ENCODE measurements at regions not wholly inside any gene's neighbourhood (a gene's known extent, or its start where the extent isn't known, plus 50 kb on each side); places are given as distances from the start of the nearest gene placed in this dataset.
"Not testable (repeated sequence)": the region's sequence is repeated elsewhere in the genome, so short reads cannot be mapped to it uniquely, and the experiment has no call there.

DNA sequence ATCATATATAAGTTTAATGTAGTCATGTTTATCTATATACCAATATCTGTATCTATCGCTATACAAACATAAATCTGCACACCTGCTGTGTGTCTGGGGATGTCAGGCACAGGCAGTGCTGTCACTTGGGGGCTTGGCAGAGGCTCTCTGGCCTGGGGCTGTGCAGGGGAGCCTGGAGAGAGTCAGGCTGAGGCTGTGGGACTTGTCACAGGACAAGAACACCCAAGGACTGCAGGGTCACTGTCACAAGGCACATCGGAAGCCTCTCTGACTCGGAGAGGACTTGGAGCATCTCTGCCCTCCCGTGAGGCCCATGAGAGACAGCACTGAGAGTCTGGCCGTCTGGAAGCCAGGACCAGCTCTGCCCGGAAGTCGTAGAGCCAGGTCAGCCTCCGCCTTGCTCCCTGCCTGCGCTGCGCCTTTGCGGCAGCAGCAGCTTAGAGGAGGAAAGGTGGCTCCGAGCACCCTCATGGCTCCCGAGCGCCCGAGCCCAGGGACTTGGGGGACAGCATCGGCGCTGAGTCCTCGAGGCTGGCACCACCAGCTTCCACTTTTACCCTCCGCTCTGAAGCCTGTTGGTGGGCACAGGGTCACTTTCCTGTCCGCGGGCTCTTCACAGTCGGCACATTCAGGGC, 280.3 kb downstream of the NDUFA10 start:
- DNase-seq (ENCODE audit: low spot score): no peak

DNA sequence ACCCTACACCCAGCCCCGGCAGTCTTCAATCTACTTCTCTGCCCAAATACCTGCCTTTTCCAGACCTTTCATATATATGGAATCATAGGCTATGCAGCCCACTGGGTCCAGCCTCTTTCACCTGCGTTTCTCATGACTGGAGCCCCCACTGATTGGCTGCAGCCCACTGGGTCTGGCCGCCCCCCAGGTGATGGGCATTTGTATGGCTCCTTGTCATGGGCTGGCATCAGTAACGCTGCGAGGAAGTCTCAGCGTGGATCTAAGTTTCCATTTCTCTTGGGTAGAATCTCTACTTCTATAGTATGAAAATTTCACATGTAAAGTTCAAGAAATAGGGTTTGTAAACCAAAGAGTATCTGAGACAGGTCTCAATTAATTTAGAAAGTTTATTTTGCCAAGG, 281.9 kb downstream of the NDUFA10 start:
- DNase-seq (ENCODE audit: low spot score): no peak

DNA sequence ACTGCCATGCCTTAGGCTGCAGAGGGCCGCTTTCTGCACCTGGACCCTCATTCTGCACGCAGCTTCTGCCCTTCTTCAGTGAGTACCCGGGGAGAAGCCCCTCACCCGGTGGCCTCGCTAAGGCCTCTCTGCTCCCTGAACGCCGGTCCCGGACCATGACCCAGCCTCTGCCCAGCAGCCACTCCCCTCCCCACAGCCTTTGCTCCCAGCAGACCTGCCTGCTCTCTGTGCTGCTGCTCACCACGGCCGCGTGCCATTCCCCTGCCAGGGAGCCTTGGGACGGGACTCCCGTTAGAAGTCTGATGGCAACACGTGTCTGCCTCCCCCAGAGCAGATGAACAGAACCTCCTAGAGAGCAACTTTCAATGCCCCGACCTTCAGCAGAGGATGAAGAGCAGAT, 282.8 kb downstream of the NDUFA10 start:
- no peak for DNase-seq (ENCODE audit: low spot score)

DNA sequence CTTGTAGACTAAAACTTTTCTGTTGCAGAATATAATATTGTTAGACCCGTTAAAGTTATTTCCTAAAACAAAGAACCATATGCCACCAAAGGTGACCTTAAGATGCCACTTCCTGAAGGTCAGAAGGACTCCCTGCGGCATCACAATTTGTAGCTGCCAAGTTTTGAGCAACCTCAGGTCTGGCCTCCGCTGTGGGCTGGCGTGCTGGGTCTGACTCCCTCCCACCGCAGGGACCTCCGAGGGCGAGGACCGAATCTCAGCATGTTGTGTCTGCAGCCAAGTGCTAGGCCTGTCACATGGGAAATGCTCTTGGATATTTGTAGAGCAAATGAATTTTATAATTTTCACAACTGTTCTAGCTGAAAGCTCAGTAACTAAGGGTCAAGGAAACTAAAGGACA, 285.9 kb downstream of the NDUFA10 start:
- no peak for DNase-seq (ENCODE audit: low spot score)

DNA sequence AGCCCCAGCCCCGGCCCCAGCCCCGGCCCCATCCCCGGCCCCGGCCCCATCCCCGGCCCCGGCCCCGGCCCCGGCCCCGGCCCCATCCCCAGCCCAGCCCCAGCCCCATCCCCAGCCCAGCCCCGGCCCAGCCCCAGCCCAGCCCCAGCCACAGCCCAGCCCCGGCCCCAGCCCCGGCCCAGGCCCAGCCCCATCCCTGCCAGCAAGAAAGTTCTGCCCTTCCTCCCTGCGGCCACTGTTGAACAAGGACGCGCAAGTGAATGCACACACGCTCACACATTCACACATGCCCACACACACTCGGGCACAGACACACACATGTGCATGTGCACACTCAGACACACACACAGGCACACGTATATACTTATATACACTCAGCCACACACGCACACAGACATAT, 287.0 kb downstream of the NDUFA10 start:
- no peak for DNase-seq (ENCODE audit: low spot score)

DNA sequence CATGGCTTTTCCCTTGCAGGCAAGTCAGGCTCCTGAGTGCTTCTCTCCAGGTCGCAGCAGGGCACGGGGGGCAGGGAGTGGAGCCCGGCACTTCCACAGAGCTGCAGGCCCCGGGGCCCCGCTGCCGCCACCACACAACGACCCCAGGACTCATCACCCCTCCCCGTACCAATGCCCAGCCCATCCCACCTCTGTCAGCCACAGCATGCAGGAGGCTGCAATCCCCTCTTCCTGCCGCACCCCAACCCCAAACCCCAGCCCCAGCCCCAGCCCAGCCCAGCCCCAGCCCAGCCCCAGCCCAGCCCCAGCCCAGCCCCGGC, 288.0 kb downstream of the NDUFA10 start:
- DNase-seq (ENCODE audit: low spot score): no peak

DNA sequence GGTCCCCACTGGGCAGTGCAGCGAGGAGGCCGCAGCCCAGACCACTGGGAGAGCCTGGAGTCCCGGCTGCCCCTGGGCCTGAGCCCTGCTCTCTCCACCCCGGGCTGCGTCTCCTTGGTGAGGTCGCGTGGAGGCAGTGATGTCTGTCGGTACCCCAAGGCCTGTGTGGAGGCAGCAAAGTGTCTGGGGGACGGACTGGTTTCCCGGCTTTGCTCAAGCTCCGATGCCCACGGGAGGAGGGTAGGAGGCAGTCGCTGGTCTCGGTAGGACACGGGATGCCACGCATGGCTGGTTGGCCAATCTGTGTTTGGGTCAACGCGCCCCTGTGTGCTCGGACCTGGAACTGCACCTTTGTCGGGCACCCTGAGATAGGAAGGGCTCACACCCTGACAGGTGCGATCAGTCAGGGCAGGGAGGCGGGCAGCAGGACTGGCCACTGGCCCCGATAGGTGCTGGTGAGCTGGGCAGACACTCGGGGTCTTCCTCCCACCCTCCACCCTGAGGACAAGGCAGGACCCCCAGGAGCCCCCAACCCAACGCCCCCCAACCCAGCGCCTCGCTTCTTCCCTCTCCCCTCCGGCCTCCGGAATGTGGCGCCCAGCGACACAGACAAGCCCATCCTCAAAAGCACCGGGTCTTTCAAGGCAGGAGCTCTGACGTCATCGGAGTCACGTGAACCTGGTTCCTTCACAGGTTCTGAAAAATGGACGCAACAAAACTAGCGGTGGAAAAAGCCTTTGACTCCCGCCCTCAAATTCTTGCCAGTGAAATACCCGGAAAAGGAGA, 288.6 kb downstream of the NDUFA10 start:
- DNase-seq (ENCODE audit: low spot score): no peak

DNA sequence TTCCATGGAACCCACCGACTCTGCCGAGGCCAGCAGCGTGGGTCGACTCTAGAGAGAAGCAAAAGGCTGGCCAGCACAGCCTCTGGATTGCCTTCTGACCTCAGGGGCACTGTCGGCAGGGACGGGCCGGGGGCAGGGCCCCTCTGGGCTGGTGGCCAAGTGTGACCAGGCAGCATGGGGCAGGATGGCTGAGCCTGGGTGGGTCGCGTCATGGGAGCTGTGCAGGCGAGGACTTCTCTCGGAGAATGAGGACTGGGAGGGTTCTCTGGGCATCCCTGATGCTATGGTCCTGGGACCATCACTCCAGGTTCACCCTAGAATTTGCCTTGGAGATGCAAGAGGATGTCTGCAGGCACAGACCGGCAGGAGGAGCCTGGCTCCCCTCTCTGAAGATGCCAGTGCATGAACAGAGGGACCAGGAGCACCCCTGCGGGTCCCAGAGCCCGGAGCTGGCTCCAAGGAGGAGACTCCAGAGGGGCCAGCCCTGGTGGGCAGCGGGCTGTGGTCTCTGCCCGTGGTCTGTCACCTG, 289.2 kb downstream of the NDUFA10 start:
- DNase-seq (ENCODE audit: low spot score): no peak

DNA sequence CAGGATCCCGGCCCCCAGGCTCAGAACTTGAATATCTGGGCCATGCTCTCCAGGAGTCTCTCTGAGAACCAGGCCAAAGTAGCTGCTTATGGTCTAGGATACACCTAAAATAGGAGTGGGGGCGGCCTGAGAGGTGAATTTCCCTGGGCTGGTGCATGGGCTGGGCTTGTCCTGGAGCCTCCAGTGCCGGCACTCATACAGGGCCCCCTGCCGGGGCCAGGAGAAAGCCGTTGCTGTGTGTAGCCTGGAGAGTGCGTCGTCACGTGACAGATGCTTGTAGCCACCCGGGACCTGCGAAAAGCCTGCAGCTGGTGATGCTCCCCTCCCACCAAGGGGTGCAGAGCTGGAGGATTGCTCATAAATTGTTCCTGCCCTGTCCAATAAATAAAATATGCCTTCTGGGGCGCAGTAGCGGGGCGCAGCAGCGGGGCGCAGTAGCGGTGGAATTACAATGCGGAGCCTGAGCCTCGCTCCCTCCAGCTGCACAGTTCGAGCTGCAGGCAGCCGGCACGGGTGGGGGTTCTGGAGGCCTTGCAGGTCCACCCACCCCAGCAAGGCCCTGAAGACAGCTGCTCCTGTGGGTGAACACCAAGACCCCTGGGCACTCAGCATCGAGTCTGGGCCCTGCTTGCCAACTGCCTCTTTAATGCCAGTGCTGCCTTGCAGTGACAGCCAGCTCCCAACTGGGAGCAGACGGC, 289.9 kb downstream of the NDUFA10 start:
- DNase-seq (ENCODE audit: low spot score): no peak

DNA sequence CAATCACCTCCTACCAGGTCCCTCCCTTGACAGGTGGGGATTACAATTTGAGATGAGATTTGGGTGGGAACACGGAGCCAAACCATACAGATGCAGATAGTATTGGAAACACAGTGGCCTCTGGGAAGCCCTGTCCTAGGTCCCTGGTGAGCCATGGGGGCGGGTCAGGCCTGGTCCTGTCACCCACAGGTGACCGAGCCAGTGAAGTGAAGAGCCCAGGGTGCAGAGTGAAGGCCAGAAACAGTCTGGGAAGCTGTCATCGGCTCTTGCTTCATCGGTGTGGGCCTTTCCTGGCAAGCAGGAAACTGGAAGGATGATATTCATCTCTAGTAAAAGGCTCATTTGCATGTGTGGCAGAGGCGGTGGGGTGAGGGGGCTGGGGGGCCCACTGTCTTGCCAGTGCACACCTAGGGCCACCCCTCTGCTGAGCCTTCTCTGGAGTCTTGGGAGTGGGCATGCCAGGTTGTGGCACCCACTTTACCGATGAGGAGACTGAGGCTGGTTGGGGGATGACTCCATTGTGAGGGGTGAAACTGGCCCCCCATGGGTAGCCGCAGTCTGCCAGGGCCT, 290.6 kb downstream of the NDUFA10 start:
- no peak for DNase-seq (ENCODE audit: low spot score)

DNA sequence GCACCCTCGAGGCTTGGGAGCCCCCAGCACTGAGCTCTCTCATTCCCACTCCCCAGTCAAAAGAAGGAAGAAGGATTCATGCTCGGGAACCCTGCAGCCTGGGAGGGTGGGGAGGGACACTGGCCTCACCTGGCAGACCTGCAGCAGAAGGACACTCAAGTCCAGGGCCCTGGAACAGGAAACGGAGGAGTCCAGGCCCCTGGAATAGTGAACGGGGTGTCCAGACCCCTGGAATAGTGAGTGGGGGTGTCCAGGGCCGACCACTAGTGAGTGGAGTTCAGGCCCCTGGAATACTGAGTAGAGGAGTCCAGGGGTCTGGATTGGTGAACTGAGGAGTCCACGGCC, 292.5 kb downstream of the NDUFA10 start:
- no peak for DNase-seq (ENCODE audit: low spot score)

DNA sequence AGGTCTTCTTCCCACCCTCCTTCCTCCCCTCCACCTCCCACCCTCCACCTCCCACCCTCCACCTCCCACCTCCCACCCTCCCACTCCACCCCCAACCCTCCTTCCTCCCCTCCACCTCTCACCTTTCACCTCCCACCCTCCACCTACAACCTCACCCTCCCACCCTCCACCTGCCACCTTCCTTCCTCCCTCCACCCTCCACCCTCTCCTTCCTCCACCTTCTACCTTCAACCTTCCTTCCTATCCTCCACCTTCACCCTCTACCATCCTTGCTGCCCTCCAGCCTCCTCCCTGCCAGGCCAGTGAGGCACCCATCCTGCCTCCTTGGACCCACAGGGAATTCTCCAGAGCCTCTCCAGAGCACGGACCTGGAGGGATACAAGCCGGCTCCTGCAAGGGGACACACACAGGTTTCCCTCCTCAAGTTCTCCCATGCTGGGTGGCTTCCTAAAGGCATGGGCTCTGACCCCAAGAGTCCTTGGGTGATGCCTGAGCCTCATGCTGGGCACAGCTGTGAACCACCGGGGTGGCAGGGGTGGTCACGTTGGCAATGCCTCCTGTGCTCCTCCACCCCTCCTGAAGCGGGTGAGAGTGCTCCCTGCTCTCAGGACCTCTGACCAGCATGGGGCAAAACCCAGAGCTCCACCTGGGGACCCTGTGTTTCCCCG, 293.0 kb downstream of the NDUFA10 start:
- DNase-seq (ENCODE audit: low spot score): no peak

DNA sequence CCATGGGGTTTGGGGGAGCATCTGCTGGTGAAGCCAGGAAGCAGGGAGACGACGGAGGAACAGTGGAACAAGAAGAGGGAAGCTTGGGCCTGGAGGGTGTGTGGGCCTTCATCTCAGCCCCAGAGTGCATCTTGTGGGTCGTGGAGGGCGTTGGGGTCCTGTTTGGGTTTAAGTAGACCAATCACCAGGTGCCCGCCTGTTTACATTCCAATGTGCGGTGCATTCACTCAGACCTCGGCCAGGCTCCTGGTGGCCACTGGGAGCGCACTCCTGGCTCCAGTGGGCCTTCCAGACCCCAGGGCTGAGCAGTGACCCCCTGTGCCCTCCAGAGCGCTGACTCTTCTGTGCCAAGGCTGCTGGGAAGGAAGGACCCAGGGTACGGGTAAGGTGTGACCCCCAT, 293.7 kb downstream of the NDUFA10 start:
- no peak for DNase-seq (ENCODE audit: low spot score)

DNA sequence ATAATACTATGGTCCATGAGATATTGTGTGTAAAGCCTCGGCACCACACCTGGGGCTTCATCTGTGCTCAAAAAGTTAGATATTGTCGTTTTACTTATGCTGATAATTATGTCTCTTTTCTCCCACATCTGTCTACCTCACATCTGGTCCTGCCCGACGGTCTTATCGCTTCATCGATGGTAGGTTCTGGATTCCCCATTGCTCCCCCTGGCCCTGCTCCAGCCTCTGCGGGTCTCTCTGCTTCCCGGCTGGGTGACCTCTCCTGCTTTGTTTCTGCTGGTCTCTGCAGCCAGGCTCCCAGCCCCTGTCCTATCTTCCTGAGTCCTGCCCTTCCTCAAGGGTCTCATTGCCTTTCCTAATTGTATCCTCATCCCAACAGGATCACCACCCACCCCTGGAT, 294.2 kb downstream of the NDUFA10 start:
- no peak for DNase-seq (ENCODE audit: low spot score)

DNA sequence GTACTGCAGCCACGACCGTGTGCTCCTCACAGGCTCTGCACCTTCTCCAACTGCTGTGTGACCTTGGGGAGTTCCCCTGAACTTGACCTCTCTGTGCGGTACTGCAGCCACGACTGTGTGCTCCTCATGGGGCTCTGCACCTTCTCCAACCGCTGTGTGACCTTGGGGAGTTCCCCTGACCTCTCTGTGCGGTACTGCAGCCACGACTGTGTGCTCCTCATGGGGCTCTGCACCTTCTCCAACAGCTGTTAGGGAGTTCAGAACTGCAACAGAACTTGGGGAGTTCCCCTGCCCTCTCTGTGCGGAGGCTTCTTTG, 294.6 kb downstream of the NDUFA10 start:
- not testable (repeated sequence) for DNase-seq (ENCODE audit: low spot score)

DNA sequence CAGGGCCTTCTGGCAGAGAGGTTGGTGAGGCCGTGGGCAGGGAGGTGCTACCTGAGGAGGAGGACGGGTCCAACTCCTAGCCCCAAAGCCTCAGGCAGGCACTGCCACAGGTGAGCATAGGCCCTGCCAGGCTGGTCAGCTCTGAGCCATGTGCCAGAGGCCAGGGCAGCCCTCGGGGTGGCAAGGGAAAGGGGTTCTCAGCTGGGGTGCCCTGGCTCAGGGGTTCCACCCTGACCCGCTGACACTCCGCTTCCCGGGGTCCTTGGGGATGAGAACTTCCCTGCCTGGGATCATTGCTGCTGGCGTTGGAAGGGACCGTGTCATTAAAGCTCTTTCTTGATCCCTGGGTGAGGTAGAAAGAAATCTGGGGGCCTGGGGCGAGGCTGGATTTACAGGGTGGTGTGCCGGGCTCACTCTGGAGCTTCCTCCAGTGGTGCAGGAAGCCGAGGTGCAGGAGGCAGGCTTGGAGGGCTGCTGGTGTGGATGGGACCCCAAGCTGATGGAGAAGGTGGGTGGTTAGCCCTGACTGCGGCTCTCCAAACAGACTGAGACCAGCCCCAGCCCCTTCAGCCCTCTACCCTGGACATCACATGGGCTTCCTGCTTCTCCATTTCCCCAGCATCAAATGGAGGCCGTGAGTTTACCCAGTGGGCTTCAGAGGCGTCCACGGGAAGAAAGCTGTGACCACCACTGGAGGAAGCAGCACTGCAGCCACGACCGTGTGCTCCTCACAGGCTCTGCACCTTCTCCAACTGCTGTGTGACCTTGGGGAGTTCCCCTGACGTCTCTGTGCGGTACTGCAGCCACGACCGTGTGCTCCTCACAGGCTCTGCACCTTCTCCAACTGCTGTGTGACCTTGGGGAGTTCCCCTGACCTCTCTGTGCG, 295.2 kb downstream of the NDUFA10 start:
- no peak for DNase-seq (ENCODE audit: low spot score)

DNA sequence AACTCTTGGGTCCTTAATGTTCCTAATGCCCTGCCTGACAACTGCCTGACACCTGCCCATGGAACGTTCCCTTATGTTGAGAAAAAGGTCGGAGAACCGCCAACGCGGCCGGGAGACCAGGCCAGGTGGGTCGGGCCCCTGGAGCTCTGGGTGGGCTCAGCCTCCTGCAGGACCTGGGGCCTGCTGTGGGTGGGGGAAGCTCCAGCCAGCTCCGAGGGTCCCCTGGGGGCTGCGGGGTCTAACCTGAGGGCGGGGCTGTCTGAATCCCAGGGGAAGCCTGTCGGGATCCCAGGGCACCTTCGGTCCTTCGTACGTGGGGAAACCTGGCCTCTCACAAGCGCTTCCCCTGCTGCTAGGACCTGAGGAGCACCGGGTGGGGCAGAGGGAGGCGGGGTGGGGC, 296.0 kb downstream of the NDUFA10 start:
- DNase-seq (ENCODE audit: low spot score): no peak

DNA sequence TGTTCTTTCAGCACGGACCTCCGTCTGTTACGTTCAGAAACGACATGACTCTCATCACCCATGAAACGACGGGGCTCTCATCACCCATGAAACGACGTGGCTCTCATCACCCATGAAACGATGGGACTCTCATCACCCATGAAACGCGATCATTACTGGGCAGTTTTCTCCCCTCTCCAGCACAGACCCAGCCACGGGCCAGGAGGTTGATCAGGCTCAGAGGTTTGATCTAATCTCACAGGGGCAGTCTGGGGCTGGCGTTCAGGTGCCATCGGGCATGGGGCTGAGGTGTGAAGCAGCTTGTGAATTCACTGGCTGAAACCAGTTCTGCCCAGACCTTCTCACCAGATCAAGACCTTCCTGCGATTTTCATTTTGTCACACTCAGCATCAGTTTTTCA, 296.4 kb downstream of the NDUFA10 start:
- no peak for DNase-seq (ENCODE audit: low spot score)

DNA sequence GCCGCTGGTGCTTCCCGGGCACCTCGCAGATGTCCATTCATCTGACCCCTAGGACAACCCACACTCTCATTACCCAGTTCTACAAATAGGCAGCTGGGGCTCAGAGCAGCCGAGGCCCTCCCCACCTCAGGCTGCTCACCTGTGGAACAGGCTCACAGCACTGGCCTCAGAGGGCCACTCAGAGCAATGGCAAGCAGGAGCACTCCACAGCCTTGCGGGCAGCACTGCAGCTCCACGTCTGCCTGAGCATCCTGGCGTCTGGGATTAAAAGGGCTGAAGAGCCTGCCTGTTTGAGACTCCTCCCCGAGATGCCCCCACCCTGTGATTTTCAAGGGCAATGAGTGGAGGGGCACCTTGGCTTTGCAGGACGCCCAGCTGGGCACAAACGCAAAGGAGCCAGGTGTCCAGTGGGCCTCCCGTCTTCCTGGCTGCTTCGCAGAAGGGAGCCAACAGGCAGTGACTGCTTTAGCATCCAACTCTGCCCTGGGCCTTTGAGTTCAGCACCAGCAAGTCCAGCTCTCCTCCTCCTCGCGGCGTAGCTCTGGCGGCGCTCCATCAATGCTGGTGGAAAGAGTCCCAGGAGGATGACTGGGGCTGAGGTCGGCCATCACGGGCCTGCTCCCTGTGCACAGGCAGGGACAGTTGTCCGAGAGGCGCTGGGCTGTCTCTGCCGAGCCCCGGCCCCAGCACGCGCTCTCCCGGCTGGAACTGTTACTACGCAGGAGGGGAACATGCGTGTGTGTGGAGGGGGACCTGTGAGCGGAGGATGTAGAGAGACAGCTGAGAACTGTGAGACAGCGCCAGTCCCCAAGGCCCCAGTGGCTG, 297.2 kb downstream of the NDUFA10 start:
- DNase-seq (ENCODE audit: low spot score): no peak

DNA sequence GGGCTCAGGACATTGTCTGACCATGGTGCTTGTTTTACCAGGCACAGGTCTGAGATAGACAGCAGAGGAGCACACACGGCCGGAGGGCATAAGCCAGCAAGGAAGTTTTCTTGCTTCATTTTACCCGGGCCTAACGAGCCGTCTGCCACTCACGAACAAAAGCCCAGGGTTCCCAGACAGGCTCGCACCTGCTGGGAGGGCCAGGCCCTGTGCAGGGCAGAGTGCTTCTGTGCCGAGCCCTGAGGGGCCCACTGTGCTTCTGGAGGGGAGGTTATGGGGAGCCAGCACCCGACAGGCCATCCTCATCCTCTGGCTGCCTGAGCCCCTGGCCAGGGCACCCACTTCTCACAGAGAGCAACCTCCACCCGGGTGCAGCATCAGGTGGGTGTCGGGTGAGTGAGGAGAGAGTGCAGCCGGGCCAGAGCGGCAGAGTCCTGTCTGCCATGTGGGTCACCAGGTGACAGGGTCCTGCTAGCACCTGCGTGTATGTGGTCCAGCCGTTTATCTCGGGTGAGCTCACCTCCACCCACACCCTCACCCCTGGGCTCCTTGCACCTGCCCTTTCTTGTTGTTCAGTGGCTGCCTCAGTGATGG, 297.9 kb downstream of the NDUFA10 start:
- peak; percentile 5 for DNase-seq (ENCODE audit: low spot score)
